IPS DF 4.7 (cell line): ENCODE measurements at regions not wholly inside any gene's neighbourhood (a gene's known extent, or its start where the extent isn't known, plus 50 kb on each side); places are given as distances from the start of the nearest gene placed in this dataset.

Source experiments
- DNase-seq: peaks from one replicate; pipeline ENCODE4 v3.0.0-alpha.2; 2013; ENCODE audit warnings: low spot score; ENCODE audit errors: extremely low read depth

- DNase-seq = no peak
These were observed 371.7 kb downstream of the EN1 start for GRCh38 chr2:118475622-118476205.

GRCh38 chr2:118474541-118474920, 372.9 kb downstream of the EN1 start:
- DNase-seq = no peak

GRCh38 chr2:118473846-118474540, 373.5 kb downstream of the EN1 start:
- no peak for DNase-seq

- no peak for DNase-seq
These were observed 374.2 kb downstream of the EN1 start for GRCh38 chr2:118473241-118473640.

- no peak for DNase-seq
These were observed 377.2 kb downstream of the EN1 start for GRCh38 chr2:118470297-118470696.

- DNase-seq = no peak
These were observed 378.3 kb downstream of the EN1 start for GRCh38 chr2:118469103-118469502.

GRCh38 chr2:118464546-118465265, 376.4 kb downstream of the INSIG2 start:
- DNase-seq = no peak

GRCh38 chr2:118464046-118464445, 375.8 kb downstream of the INSIG2 start:
- no peak for DNase-seq

GRCh38 chr2:118460425-118460824, 372.2 kb downstream of the INSIG2 start:
- no peak for DNase-seq

GRCh38 chr2:118459426-118459825, 371.2 kb downstream of the INSIG2 start:
- no peak for DNase-seq

- DNase-seq = no peak
These were observed 369.7 kb downstream of the INSIG2 start for GRCh38 chr2:118457951-118458350.

GRCh38 chr2:118449401-118449800, 361.1 kb downstream of the INSIG2 start:
- no peak for DNase-seq

- no peak for DNase-seq
These were observed 355.3 kb downstream of the INSIG2 start for GRCh38 chr2:118443596-118443995.

- no peak for DNase-seq
These were observed 354.8 kb downstream of the INSIG2 start for GRCh38 chr2:118442996-118443553.

- DNase-seq = no peak
These were observed 353.8 kb downstream of the INSIG2 start for GRCh38 chr2:118442046-118442445.

- no peak for DNase-seq
These were observed 352.3 kb downstream of the INSIG2 start for GRCh38 chr2:118440404-118441098.

GRCh38 chr2:118437501-118437900, 349.2 kb downstream of the INSIG2 start:
- no peak for DNase-seq

- no peak for DNase-seq
These were observed 343.7 kb downstream of the INSIG2 start for GRCh38 chr2:118431997-118432396.

GRCh38 chr2:118431586-118431985, 343.3 kb downstream of the INSIG2 start:
- DNase-seq = no peak

GRCh38 chr2:118431165-118431517, 342.9 kb downstream of the INSIG2 start:
- DNase-seq = no peak

- no peak for DNase-seq
These were observed 342.4 kb downstream of the INSIG2 start for GRCh38 chr2:118430510-118431164.
